Esophagus mucosa (tissue), 1 donor: ENCODE measurements at regions not wholly inside any gene's neighbourhood (a gene's known extent, or its start where the extent isn't known, plus 50 kb on each side); places are given as distances from the start of the nearest gene placed in this dataset.
"Not testable (repeated sequence)": the region's sequence is repeated elsewhere in the genome, so short reads cannot be mapped to it uniquely, and the experiment has no call there.

ENCODE experiments used
- ATAC-seq: fragments of 200-7000 bp; cut with Tn5 transposase; one replicate; pipeline ENCODE4 v1.9.1; 2020
- donor health status: DM: yes; HTN: yes; CAD: no.

- no peak for ATAC-seq
Observed at GRCh38 chr2:43013821-43014345, 212.5 kb downstream of the ZFP36L2 start.

DNA sequence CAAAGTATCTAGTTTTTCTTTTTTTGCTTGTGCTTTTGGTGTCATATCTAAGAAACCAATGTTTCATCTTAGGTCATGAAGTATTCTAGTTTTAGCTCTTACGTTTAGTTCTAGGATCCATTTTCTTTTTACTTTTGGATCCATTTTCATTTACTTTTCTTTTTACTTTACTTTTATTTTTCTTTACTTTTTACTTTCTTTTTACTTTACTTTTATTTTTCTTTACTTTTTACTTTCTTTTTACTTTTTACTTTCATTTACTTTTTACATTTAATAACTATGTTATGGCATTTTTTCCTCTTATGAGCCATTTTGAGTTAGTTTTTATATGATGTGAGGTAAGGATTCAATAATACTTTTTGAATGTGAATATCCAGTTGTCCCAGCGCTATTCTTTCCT is 213.4 kb downstream of the ZFP36L2 start:
- no peak for ATAC-seq

DNA sequence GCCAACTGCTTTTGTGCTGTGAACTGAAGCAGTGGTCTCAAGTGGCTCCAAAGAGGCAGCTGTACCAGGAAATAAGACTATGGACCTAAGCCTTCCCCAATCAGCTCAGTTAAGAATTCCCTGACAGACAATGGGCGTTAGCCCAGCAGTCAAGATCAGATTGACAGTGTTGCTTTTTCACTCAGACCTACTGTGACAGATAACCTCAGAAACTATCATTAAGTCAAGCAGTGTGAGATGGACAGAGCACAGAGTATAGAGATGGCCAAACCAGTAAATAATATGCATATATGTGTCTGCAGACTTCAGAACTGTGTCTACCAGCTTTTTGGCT is 215.3 kb downstream of the ZFP36L2 start:
- ATAC-seq = peak; percentile 6

DNA sequence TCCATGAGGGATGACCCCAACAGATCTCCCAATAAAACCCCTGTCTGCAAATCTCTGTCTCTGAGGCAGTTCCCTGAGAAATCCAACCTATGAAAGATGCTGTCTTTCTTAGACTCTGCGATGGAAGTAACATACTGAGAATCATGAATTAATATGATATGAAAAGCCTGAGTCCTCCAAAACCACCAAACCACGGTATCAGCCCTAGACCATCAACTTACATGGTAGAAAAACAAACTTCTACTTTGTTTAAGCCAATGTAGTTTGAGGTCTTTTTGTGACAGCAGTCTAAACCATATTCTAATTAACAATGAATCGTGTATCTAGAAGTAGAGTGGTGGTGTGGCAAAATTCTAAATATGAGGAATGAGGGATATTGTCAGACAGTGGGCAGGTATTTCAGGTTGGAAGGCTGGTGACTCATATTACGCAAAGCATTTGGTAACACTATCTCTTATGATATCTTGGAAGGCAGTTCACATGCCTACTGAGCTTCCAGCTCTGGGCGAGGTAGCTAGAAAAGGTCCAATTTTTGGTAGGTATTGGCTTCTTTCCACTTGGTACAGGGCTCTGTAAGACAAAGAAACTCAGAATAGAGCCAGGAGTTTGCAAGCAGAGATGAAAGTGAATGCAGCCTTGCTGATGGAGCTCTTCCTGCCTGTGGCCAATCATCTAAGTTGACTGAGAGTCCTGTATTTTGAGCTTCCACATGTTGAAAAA is 215.8 kb downstream of the ZFP36L2 start:
- peak; percentile 92 for ATAC-seq

DNA sequence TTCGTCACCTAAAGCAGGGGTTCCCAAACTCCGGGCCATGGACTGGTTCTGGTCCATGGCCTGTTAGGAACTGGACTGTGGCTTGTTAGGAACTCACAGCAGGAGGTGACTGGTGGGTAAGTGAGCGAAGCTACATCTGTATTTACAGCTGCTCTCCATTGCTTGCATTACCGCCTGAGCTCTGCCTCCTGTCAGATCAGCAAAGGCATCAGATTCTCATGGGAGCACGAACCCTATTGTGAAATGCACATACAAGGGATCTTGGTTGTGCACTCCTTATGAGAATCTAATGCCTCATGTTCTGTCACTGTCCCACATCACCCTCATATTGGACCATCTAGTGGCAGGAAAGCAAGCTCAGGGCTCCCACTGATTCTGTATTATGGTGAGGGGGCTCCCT is 217.0 kb downstream of the ZFP36L2 start:
- ATAC-seq = no peak

DNA sequence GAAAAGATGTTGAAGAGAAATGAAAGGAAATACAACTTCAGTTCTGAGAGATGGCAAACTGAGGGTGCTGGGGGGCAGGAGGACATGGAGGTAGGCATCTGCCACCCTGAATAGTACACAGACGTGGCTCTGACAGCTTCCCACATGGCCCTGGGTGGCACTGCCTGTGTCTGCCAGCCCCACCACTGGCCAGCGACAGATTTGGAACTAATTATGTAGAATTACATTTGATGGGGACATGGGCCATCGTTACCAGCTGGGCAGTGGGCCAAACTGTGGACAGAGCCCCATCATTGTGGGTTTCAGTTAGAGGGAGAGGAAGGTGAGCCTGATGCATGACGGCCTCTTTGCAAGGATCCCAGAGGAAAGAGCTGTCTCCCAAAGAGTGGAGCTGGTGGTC is 216.0 kb upstream of the HAAO start:
- ATAC-seq = no peak

DNA sequence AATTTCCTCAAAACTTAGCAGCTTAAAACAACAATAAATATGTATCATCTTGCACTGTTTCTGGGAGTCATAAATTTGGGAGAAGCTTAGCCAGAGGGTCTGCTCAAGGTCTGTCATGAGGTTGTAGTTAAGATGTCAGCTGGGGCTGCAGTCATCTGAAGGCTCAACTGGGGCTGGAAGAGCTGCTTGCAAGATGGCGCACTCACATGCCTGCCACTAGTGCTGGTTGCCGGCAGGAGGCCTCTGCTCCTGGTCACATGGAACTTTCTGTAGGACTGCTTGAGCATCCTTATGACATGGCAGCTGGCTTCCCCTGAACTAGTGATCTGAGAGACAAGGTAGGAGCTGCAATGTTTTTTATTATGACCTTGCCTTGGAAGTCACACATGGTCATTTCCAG is 215.5 kb upstream of the HAAO start:
- ATAC-seq = no peak

- no peak for ATAC-seq
Observed at GRCh38 chr2:43006834-43007543, 214.6 kb upstream of the HAAO start.

- no peak for ATAC-seq
Observed at GRCh38 chr2:43005975-43006833, 213.8 kb upstream of the HAAO start.

GRCh38 chr2:43005245-43005974 is 213.0 kb upstream of the HAAO start:
- ATAC-seq = no peak

DNA sequence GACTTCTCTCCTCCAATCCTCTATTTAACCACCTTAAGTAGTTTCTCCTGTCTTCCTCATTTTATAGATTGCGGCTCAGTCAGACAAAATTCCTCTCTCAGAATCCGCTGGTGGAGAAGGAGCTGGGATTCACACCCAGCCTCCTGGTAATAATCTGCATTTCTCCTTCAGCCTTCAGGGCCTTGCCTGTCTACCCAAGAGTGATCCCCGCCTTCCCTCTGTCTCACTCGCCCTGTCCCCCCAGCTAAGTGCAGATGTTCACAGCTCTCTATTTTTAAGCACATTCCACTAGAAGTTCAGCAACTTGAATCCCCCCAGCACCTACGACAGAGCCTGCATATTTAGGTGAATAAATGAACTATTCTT is 212.5 kb upstream of the HAAO start:
- ATAC-seq = no peak

DNA sequence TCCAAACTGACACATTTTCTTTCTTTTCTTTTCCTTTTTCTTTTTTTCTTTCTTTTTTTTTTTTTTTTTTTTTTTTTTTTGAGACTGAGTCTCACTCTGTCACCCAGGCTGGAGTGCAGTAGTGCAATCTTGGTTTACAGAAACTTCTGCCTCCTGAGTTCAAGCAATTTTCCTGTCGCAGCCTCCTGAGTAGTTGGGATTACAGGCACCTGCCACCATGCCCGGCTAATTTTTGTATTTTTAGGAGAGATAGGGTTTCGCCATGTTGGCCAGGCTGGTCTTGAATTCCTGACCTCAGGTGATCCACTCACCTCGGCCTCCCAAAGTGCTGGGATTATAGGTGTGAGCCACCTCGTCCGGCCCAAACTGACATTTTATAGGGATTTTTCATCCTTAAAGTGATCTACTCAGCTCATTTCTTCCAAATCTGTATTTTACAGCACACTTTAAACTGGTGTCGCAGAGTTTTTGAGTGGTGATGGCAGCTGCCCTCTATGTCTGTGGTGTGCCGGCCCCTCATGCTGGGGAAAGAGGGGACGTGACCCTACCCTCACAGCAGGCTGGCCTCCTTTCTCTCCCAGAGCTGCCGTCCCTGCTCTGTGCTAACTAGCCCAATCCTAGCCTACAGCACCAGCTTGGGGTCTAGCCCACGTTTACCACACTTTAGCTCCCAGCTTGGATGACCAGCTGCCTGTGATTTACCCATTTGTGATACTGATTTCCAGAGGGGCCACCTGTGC is 211.9 kb upstream of the HAAO start:
- ATAC-seq = not testable (repeated sequence)

DNA sequence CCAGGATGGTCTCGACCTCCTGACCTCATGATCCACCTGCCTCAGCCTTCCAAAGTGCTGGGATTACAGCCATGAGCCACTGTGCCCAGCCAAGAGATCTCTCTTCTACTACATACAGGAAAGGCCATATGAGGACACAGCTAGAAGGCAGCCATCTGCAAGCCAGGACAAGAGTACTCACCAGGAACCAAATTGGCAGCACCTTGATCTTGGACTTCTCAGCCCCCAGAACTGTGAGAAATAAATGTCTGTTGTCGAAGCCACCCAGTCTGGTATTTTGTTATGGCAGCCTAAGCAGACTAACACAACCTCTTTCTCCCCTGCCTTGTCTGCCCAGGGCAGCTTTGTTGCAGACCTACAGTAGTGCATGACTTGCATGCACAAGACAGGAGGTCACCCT is 211.3 kb upstream of the HAAO start:
- ATAC-seq = no peak

DNA sequence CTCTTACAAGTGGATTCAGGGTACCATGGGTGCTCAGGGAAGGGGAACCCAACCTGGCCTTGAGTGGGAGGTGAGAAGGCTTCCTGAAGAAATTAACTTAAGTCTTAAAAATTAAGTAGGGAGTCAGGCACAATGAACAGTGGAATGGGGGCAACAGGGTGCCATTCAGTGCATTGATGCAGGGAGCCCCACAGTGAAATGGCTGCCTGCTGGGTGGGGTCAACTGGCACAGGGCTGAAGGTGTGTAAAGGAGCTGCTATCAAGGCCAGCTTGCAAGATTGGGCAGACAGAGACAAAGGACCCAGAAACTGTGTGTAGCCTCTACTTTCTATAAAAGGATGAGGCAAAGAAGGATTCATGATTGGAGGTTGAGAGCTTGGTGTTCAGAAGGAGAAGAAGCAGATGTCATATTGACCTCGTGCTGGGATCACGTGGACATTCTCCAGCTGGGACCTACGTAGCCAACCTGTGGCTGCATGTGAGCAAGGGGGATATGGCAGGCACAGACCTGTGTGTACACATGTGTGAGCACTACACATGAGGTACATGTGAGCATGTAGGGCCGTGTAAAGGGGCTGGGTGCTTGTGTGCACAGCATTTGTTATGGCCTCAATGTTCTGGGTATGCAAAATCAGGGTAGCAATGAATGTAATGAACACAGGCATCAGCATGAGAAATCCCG is 209.5 kb upstream of the HAAO start:
- no peak for ATAC-seq

- ATAC-seq = no peak
Observed at GRCh38 chr2:43001055-43001378, 208.6 kb upstream of the HAAO start.

- ATAC-seq = peak; percentile 5
Observed at GRCh38 chr2:43000242-43001054, 208.1 kb upstream of the HAAO start.

DNA sequence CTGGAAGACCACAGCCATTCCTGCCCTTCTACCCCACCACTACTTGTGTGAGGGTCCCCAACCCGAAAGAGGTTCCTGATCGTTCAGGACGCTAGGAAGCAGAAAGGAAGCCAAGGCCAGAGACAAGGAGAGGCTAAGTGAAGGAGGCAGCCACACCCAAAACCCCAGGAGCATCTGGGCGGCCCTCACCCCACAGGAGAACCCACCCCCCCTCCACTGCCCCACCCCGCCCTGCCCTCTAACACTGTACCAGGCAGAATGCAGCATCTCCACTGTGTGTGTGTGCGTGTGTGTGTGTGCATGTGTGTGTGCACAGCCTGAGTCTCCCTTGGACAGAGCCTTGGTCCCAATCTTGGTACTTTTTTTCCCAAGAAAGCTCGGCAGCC is 207.5 kb upstream of the HAAO start:
- ATAC-seq = peak; percentile 82

DNA sequence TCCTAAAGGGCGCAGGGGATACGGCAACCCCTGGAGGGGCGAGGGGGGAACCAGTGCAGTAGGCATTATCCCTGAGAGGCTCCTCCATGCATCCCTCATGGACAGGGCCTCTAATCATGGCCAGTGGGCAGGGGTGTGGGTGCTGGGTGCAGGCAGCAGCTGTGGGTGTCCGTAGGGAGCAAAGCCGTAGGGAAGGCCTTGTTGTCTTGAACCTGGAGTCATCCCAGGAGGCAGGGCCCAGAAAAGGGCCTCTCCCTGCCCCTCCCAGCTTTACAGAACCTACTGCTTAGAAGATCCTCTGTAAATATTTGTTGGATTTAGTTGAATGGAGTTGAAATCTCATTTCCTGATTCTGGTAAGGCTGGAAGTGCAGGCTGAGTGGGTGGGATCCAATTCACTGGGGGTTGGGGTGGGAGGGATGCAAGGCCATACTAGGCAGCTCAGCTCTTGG is 207.0 kb upstream of the HAAO start:
- peak; percentile 90 for ATAC-seq

DNA sequence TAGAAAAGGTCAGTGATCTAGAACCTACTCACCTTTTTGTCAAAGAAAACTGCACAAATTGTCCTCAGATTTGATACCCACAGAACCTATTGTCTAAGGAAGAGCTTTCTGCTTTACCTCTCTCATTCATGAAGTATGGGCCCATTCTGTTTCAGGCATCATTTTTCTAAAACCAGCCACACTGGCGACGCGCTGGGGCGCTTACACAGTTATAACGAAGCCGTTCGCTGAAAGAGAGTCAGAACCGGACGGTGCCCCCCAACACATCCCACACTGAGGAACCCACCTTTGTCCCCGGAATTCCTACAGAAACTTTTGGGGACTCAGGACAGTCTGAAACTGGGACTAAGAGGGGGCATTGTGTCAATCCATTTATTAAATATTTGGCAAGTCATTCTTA is 206.3 kb upstream of the HAAO start:
- no peak for ATAC-seq

GRCh38 chr2:42996528-42996927 is 204.1 kb upstream of the HAAO start:
- ATAC-seq = peak; percentile 56
